SK-N-SH (cell line): ENCODE measurements at regions not wholly inside any gene's neighbourhood (a gene's known extent, or its start where the extent isn't known, plus 50 kb on each side); places are given as distances from the start of the nearest gene placed in this dataset.

Source experiments
- CTCF ChIA-PET: fragments of 300-600, 350-600 bp; formaldehyde crosslinking; extraction: SDS; loops from one replicate; lab custom pipeline; 2021; lab: Yijun Ruan, JAX
- POLR2A ChIA-PET: fragments of 350-600 bp; sonication (Branson Sonifier 250); formaldehyde crosslinking; extraction: SDS; loops from one replicate; lab custom pipeline; 2020; ENCODE audit warnings: antibody characterized with exemption, inconsistent platforms; lab: Yijun Ruan, JAX
- DNase-seq: peaks from one replicate; pipeline ENCODE4 v3.0.0; 2012
- H2AFZ ChIP-seq: fragments of 200-600 bp; sonication (generic); 2 replicates; pipeline ENCODE4 v1.8.1; 2016; ENCODE audit warnings: antibody characterized with exemption, mild to moderate bottlenecking, low read depth
- H3F3A ChIP-seq: fragments of 200-600 bp; sonication (generic); replicated peaks from 2 replicates; pipeline ENCODE3; 2016; ENCODE audit warnings: antibody characterized with exemption, mild to moderate bottlenecking; ENCODE audit not compliant: insufficient read depth
- H3K27ac ChIP-seq, 2 experiments: fragments of 200-500 bp in 1 of 2; fragments of 200-600 bp in 1 of 2; sonication (Bioruptor generic) in 1 of 2; sonication (generic), shearing (Covaris generic) in 1 of 2; 2 replicates each; pipeline versions ENCODE4 v1.5.1 to v1.6.1; 2014 to 2016; ENCODE audit warnings: low read depth in 2 of 2, inconsistent platforms in 1 of 2, low read length in 1 of 2, mild to moderate bottlenecking in 1 of 2, mixed read lengths in 1 of 2
- H3K27me3 ChIP-seq: fragments of 200-600 bp; sonication (generic), shearing (Covaris generic); 2 replicates; pipeline ENCODE4 v1.6.1; 2016; ENCODE audit warnings: mixed run types; ENCODE audit not compliant: insufficient read depth
- H3K36me3 ChIP-seq, 2 experiments: fragments of 200-500 bp in 1 of 2; fragments of 200-600 bp in 1 of 2; sonication (Bioruptor generic) in 1 of 2; sonication (generic) in 1 of 2; replicated peaks in 1 of 2; 2 replicates each; pipeline versions ENCODE3 to v1.5.1; 2014 to 2016; ENCODE audit warnings: low read length in 1 of 2, mild to moderate bottlenecking in 1 of 2; ENCODE audit not compliant: insufficient read depth in 2 of 2, control insufficient read depth in 1 of 2
- H3K4me1 ChIP-seq, 2 experiments: fragments of 200-500 bp in 1 of 2; fragments of 200-600 bp in 1 of 2; sonication (Bioruptor generic) in 1 of 2; sonication (generic), shearing (Covaris generic) in 1 of 2; 2 replicates each; pipeline versions ENCODE4 v1.5.1 to v1.6.1; 2014 to 2016; ENCODE audit warnings: low read depth in 1 of 2, low read length in 1 of 2, mixed run types in 1 of 2; ENCODE audit not compliant: insufficient read depth in 2 of 2, control insufficient read depth in 1 of 2
- H3K4me2 ChIP-seq: fragments of 200-600 bp; sonication (generic), shearing (Covaris generic); 2 replicates; pipeline ENCODE4 v1.6.1; 2017; ENCODE audit warnings: mixed run types
- H3K4me3 ChIP-seq, 2 experiments: fragments of 200-500 bp in 1 of 2; fragments of 200-600 bp in 1 of 2; sonication (Bioruptor generic) in 1 of 2; sonication (generic), shearing (Covaris generic) in 1 of 2; 2 replicates each; pipeline versions ENCODE4 v1.5.1 to v1.8.1; 2014 to 2016; ENCODE audit warnings: low read depth in 2 of 2, inconsistent platforms in 1 of 2, low read length in 1 of 2, mild to moderate bottlenecking in 1 of 2, mixed read lengths in 1 of 2, moderate library complexity in 1 of 2
- H3K79me2 ChIP-seq: fragments of 200-600 bp; sonication (generic); 2 replicates; pipeline ENCODE4 v1.8.1; 2017; ENCODE audit warnings: mild to moderate bottlenecking; ENCODE audit not compliant: insufficient read depth
- H3K9ac ChIP-seq: fragments of 200-600 bp; sonication (generic); 2 replicates; pipeline ENCODE4 v1.6.1; 2017; ENCODE audit warnings: mixed run types
- H3K9me2 ChIP-seq: fragments of 200-600 bp; sonication (generic); 2 replicates; pipeline ENCODE4 v1.6.1; 2017; ENCODE audit warnings: mixed run types
- H3K9me3 ChIP-seq: fragments of 200-600 bp; sonication (generic); 2 replicates; pipeline ENCODE4 v1.6.1; 2017; ENCODE audit warnings: mixed run types, mild to moderate bottlenecking, moderate library complexity
- H4K20me1 ChIP-seq: fragments of 200-600 bp; sonication (generic); 2 replicates; pipeline ENCODE4 v1.6.1; 2017; ENCODE audit warnings: mild to moderate bottlenecking, mixed run types; ENCODE audit not compliant: insufficient read depth
- CTCF ChIP-seq: fragments of 200-600 bp; sonication (generic); IDR thresholded peaks from 2 replicates; pipeline ENCODE4 v1.6.1; 2017; ENCODE audit warnings: antibody characterized with exemption, mild to moderate bottlenecking, moderate library complexity
- EP300 ChIP-seq, 2 experiments: IDR thresholded peaks; 2 replicates each; pipeline versions ENCODE4 v1.4.0 to v1.6.1; 2012; ENCODE audit warnings: borderline replicate concordance in 1 of 2, low read depth in 1 of 2, low read length in 1 of 2
- EZH2phosphoT487 ChIP-seq: fragments of 200-600 bp; sonication (generic); IDR thresholded peaks from 2 replicates; pipeline ENCODE4 v1.6.1; 2017; ENCODE audit warnings: low read depth, mixed run types, mild to moderate bottlenecking, antibody characterized with exemption, moderate library complexity, borderline replicate concordance
- FOXJ3 ChIP-seq: sonication (generic); formaldehyde crosslinking; IDR thresholded peaks from 2 replicates; pipeline ENCODE4 v1.5.1; 2020; ENCODE audit warnings: mild to moderate bottlenecking, missing genetic modification reagents
- GABPA ChIP-seq: IDR thresholded peaks from 2 replicates; pipeline ENCODE4 v1.4.0; 2012; ENCODE audit warnings: low read depth, mild to moderate bottlenecking
- MAX ChIP-seq: IDR thresholded peaks from 2 replicates; pipeline ENCODE4 v1.4.0; 2012; ENCODE audit warnings: low read depth
- NFIC ChIP-seq: IDR thresholded peaks from 2 replicates; pipeline ENCODE4 v1.4.0; 2012; ENCODE audit warnings: borderline replicate concordance
- PBX3 ChIP-seq: IDR thresholded peaks from 2 replicates; pipeline ENCODE4; 2012
- POLR2AphosphoS5 ChIP-seq: IDR thresholded peaks from 2 replicates; pipeline ENCODE4 v1.6.1; 2012; ENCODE audit warnings: low read depth, low read length
- RCOR1 ChIP-seq: fragments of 150-350 bp; IDR thresholded peaks from 2 replicates; pipeline ENCODE4 v1.6.1; 2017; ENCODE audit warnings: antibody characterized with exemption, low read length
- REST ChIP-seq: IDR thresholded peaks from 2 replicates; pipeline ENCODE4 v1.6.1; 2012; ENCODE audit warnings: mild to moderate bottlenecking, low read depth, low read length, moderate library complexity
- RXRA ChIP-seq: IDR thresholded peaks from 2 replicates; pipeline ENCODE4 v1.4.0; 2012; ENCODE audit warnings: low read depth, mild to moderate bottlenecking, borderline replicate concordance
- SIN3A ChIP-seq: IDR thresholded peaks from 2 replicates; pipeline ENCODE4 v1.6.1; 2012; ENCODE audit warnings: low read depth, mild to moderate bottlenecking, low read length, moderate library complexity, borderline replicate concordance
- SMC3 ChIP-seq: IDR thresholded peaks from 2 replicates; pipeline ENCODE4 v1.6.1; 2012; ENCODE audit warnings: low read depth, low read length, improper control_type of control experiment
- TCF12 ChIP-seq: IDR thresholded peaks from 2 replicates; pipeline ENCODE4 v1.4.0; 2012
- TEAD4 ChIP-seq: IDR thresholded peaks from 2 replicates; pipeline ENCODE4 v1.4.0; 2012; ENCODE audit warnings: mild to moderate bottlenecking, borderline replicate concordance; ENCODE audit not compliant: insufficient read depth
- YY1 ChIP-seq: IDR thresholded peaks from 2 replicates; pipeline ENCODE4 v1.4.0; 2012; ENCODE audit warnings: low read depth, mild to moderate bottlenecking
- WGBS: methylation state at CpG from one replicate; pipeline ENCODE4 v1.1.6; 2017; ENCODE audit warnings: low lambda C conversion rate; 5-methylcytosine and 5-hydroxymethylcytosine counted together

- TF ChIP-seq SMC3: no peak
- TF ChIP-seq REST: no peak
- TF ChIP-seq MAX: no peak
- TF ChIP-seq FOXJ3 (CRISPR knock-in tag): no peak
- TF ChIP-seq RCOR1: no peak
- TF ChIP-seq RXRA: no peak
- TF ChIP-seq EP300 (IDR thresholded peaks at IDR 0.05; ENCODE audit: borderline replicate concordance in 1 of 2, low read depth in 1 of 2, low read length in 1 of 2): no peak
- TF ChIP-seq NFIC: no peak
- TF ChIP-seq TEAD4: no peak
- no peak for TF ChIP-seq CTCF
- no peak for TF ChIP-seq POLR2AphosphoS5
- TF ChIP-seq YY1: no peak
- no peak for TF ChIP-seq EZH2phosphoT487
- TF ChIP-seq PBX3: no peak
- no peak for TF ChIP-seq SIN3A
- no peak for TF ChIP-seq GABPA
- no peak for TF ChIP-seq TCF12
- WGBS: 67% methylated on average over 3 of the region's 3 CpGs
- CTCF ChIA-PET: no interaction called here
Observed at GRCh38 chr2:220182790-220183189, 555.4 kb downstream of the SLC4A3 start.

More at GRCh38 chr2:220182790-220183189, 555.4 kb downstream of the SLC4A3 start:
- H3K4me2 ChIP-seq: no peak overlapping the region
- H3K36me3 ChIP-seq: no peaks in the 10 kb centered on the region
- H2AFZ ChIP-seq: no peak overlapping the region
- H3K4me3 ChIP-seq: no peak overlapping the region
- no peaks in the 10 kb centered on the region for H3K79me2 ChIP-seq
- H3K27me3 ChIP-seq: no peaks in the 10 kb centered on the region
- no peaks in the 10 kb centered on the region for H4K20me1 ChIP-seq
- H3F3A ChIP-seq: no peaks in the 10 kb centered on the region
- DNase-seq: no peak
- H3K9ac ChIP-seq: no peak overlapping the region
- POLR2A ChIA-PET: no interaction called here
- no peaks in the 10 kb centered on the region for H3K9me2 ChIP-seq
- H3K4me1 ChIP-seq: no peaks in the 10 kb centered on the region
- no peaks in the 10 kb centered on the region for H3K9me3 ChIP-seq
- no peak overlapping the region for H3K27ac ChIP-seq
